SK-N-SH treated with all-trans-retinoic acid at 6 μM for 48 hours (cell line): ENCODE measurements at regions not wholly inside any gene's neighbourhood (a gene's known extent, or its start where the extent isn't known, plus 50 kb on each side); places are given as distances from the start of the nearest gene placed in this dataset.

Source experiments
- ATAC-seq: fragments of 200-7000 bp; cut with Tn5 transposase; 3 replicates; pipeline ENCODE4 v1.9.1; 2020; ENCODE audit warnings: mild to moderate bottlenecking, moderate library complexity
- ARNTL ChIP-seq: fragments of 450-650 bp; formaldehyde crosslinking; IDR thresholded peaks from 2 replicates; pipeline ENCODE4 v1.5.0; 2020; ENCODE audit warnings: low read depth, mild to moderate bottlenecking, moderate library complexity, borderline replicate concordance
- BACH2 ChIP-seq: fragments of 250-450 bp; sonication (Bioruptor Pico); IDR thresholded peaks from 2 replicates; pipeline ENCODE4 v1.9.0; 2021; ENCODE audit warnings: mild to moderate bottlenecking, borderline replicate concordance
- CREB5 ChIP-seq: fragments of 250-450 bp; sonication (Bioruptor Pico); IDR thresholded peaks from 2 replicates; pipeline ENCODE4 v1.5.1; 2020; ENCODE audit warnings: low read depth, mild to moderate bottlenecking, moderate library complexity
- CSDC2 ChIP-seq: fragments of 250-450 bp; sonication (Bioruptor Pico); IDR thresholded peaks from 2 replicates; pipeline ENCODE4 v1.5.0; 2020; ENCODE audit warnings: mild to moderate bottlenecking, moderate library complexity
- CSRNP3 ChIP-seq: fragments of 250-450 bp; sonication (Bioruptor Pico); IDR thresholded peaks from 2 replicates; pipeline ENCODE4 v1.5.1; 2021; ENCODE audit warnings: mild to moderate bottlenecking, moderate library complexity
- ESRRG ChIP-seq: fragments of 250-450 bp; sonication (Bioruptor Pico); IDR thresholded peaks from 2 replicates; pipeline ENCODE4 v1.6.1; 2021; ENCODE audit warnings: mild to moderate bottlenecking
- GLIS3 ChIP-seq: fragments of 250-450 bp; sonication (Bioruptor Pico); IDR thresholded peaks from 2 replicates; pipeline ENCODE4 v1.5.0; 2020; ENCODE audit warnings: mild to moderate bottlenecking, moderate library complexity
- ISL1 ChIP-seq: fragments of 250-450 bp; sonication (Bioruptor Pico); IDR thresholded peaks from 2 replicates; pipeline ENCODE4 v2.1.2; 2022; ENCODE audit warnings: mild to moderate bottlenecking, moderate library complexity
- OSR1 ChIP-seq: fragments of 250-450 bp; sonication (Bioruptor Pico); IDR thresholded peaks from 2 replicates; pipeline ENCODE4 v1.8.0; 2022; ENCODE audit warnings: moderate library complexity, mild to moderate bottlenecking, inconsistent platforms
- PATZ1 ChIP-seq: fragments of 250-450 bp; sonication (Bioruptor Pico); IDR thresholded peaks from 2 replicates; pipeline ENCODE4 v1.8.0; 2020; ENCODE audit warnings: mild to moderate bottlenecking, moderate library complexity, borderline replicate concordance
- PPARA ChIP-seq: fragments of 250-450 bp; sonication (Bioruptor Pico); IDR thresholded peaks from 2 replicates; pipeline ENCODE4 v1.5.0; 2020; ENCODE audit warnings: mild to moderate bottlenecking, borderline replicate concordance
- RARB ChIP-seq: fragments of 250-450 bp; sonication (Bioruptor Pico); IDR thresholded peaks from 2 replicates; pipeline ENCODE4 v1.8.0; 2021; ENCODE audit warnings: mild to moderate bottlenecking, moderate library complexity
- SNAI2 ChIP-seq: fragments of 250-450 bp; sonication (Bioruptor Pico); IDR thresholded peaks from 2 replicates; pipeline ENCODE4 v1.5.0; 2020; ENCODE audit warnings: mild to moderate bottlenecking, moderate library complexity
- TCF4 ChIP-seq: fragments of 250-450 bp; sonication (Bioruptor Pico); IDR thresholded peaks from 2 replicates; pipeline ENCODE4 v1.8.0; 2021; ENCODE audit warnings: mild to moderate bottlenecking, moderate library complexity, borderline replicate concordance
- TOX ChIP-seq: fragments of 250-450 bp; sonication (Bioruptor Pico); IDR thresholded peaks from 2 replicates; pipeline ENCODE4 v1.8.0; 2021; ENCODE audit warnings: mild to moderate bottlenecking, moderate library complexity, borderline replicate concordance
- TSHZ2 ChIP-seq: fragments of 250-450 bp; sonication (Bioruptor Pico); IDR thresholded peaks from 2 replicates; pipeline ENCODE4 v1.5.0; 2020; ENCODE audit warnings: mild to moderate bottlenecking, moderate library complexity
- ZC3H10 ChIP-seq: fragments of 250-450 bp; sonication (Bioruptor Pico); IDR thresholded peaks from 2 replicates; pipeline ENCODE4 v1.5.1; 2021; ENCODE audit warnings: mild to moderate bottlenecking, moderate library complexity
- ZFP3 ChIP-seq: fragments of 250-450 bp; sonication (Bioruptor Pico); IDR thresholded peaks from 2 replicates; pipeline ENCODE4 v1.5.0; 2020; ENCODE audit warnings: mild to moderate bottlenecking, moderate library complexity
- ZFP30 ChIP-seq: fragments of 450-650 bp; formaldehyde crosslinking; IDR thresholded peaks from 2 replicates; pipeline ENCODE4 v1.5.0; 2022; ENCODE audit warnings: mild to moderate bottlenecking, moderate library complexity
- ZNF565 ChIP-seq: fragments of 450-650 bp; formaldehyde crosslinking; conservative IDR thresholded peaks from 2 replicates; pipeline ENCODE4 v1.5.0; 2020; ENCODE audit warnings: low read depth, mild to moderate bottlenecking, moderate library complexity
- ZNF70 ChIP-seq: fragments of 450-650 bp; formaldehyde crosslinking; IDR thresholded peaks from 2 replicates; pipeline ENCODE4 v1.5.0; 2020; ENCODE audit warnings: mild to moderate bottlenecking, moderate library complexity
- ZNF8 ChIP-seq: fragments of 450-650 bp; formaldehyde crosslinking; IDR thresholded peaks from 2 replicates; pipeline ENCODE4 v1.5.0; 2020; ENCODE audit warnings: mild to moderate bottlenecking, moderate library complexity

- no peak for ATAC-seq
- no peak for TF ChIP-seq ZNF8
- TF ChIP-seq ZC3H10 (CRISPR knock-in tag), result no peak
- no peak for TF ChIP-seq TOX (CRISPR knock-in tag)
- TF ChIP-seq ZFP30 (CRISPR knock-in tag), result no peak
- TF ChIP-seq ARNTL (CRISPR knock-in tag), result no peak
- no peak for TF ChIP-seq ZNF565 (CRISPR knock-in tag)
- TF ChIP-seq ESRRG (CRISPR knock-in tag), result no peak
- no peak for TF ChIP-seq PATZ1 (CRISPR knock-in tag)
- TF ChIP-seq OSR1 (CRISPR knock-in tag), result no peak
- TF ChIP-seq CSRNP3 (CRISPR knock-in tag), result no peak
- TF ChIP-seq GLIS3 (CRISPR knock-in tag), result no peak
- TF ChIP-seq CREB5 (CRISPR knock-in tag), result no peak
- TF ChIP-seq TCF4, result no peak
- no peak for TF ChIP-seq SNAI2 (CRISPR knock-in tag)
- TF ChIP-seq TSHZ2 (CRISPR knock-in tag), result no peak
- no peak for TF ChIP-seq PPARA (CRISPR knock-in tag)
- no peak for TF ChIP-seq CSDC2 (CRISPR knock-in tag)
- no peak for TF ChIP-seq ZFP3 (CRISPR knock-in tag)
- TF ChIP-seq ZNF70 (CRISPR knock-in tag), result no peak
Measured at GRCh38 chr4:60581919-60582536, 618.1 kb upstream of the ADGRL3 start.

GRCh38 chr4:60588556-60588955 is 611.6 kb upstream of the ADGRL3 start:
- TF ChIP-seq OSR1 (CRISPR knock-in tag) (no peak), GLIS3 (CRISPR knock-in tag) (no peak), ZNF8 (no peak), CSRNP3 (CRISPR knock-in tag) (no peak)
- ATAC-seq, result no peak

GRCh38 chr4:60589425-60589824 is 610.7 kb upstream of the ADGRL3 start:
- no peak for ATAC-seq

More at GRCh38 chr4:60589425-60589824, 610.7 kb upstream of the ADGRL3 start:
- TF ChIP-seq BACH2 (CRISPR knock-in tag) (no peak), RARB (CRISPR knock-in tag) (no peak), ISL1 (no peak), ZNF8 (no peak), GLIS3 (CRISPR knock-in tag) (no peak), PPARA (CRISPR knock-in tag) (no peak), OSR1 (CRISPR knock-in tag) (no peak), CREB5 (CRISPR knock-in tag) (no peak)
- TF ChIP-seq, all 23 proteins: peak for 0
